H1 (cell line): ENCODE measurements at regions not wholly inside any gene's neighbourhood (a gene's known extent, or its start where the extent isn't known, plus 50 kb on each side); places are given as distances from the start of the nearest gene placed in this dataset.
A peak's percentile ranks its signal among the peaks of the same experiment; 100 is the strongest.

Source experiments
- CTCF ChIA-PET: fragments of 300-600 bp; sonication (Branson Sonifier 250); formaldehyde crosslinking; loops from one replicate; lab custom pipeline; 2021; ENCODE audit not compliant: partially characterized antibody; lab: Charles Lee
- POLR2A ChIA-PET: fragments of 300-600 bp; sonication (Branson Sonifier 250); formaldehyde crosslinking; loops from one replicate; lab custom pipeline; 2021; ENCODE audit warnings: inconsistent platforms; ENCODE audit not compliant: partially characterized antibody; lab: Charles Lee
- DNase-seq, 2 experiments: peaks; one replicate each; pipeline versions ENCODE4 v3.0.0 to v3.0.0-alpha.2; 2010 to 2022; ENCODE audit warnings: low spot score in 2 of 2, low read depth in 1 of 2, mixed read lengths in 1 of 2
- FAIRE-seq: peaks from 2 replicates; lab custom pipeline; 2011; peaks lifted over from hg19 to GRCh38; lab: Jason Lieb, UNC
- H2AFZ ChIP-seq: 2 replicates; pipeline ENCODE4 v1.8.1; 2012; ENCODE audit warnings: low read length, inconsistent platforms
- H2AK5ac ChIP-seq: 2 replicates; pipeline ENCODE4 v1.6.1; 2013; ENCODE audit warnings: low read depth, low read length
- H2BK120ac ChIP-seq: replicated peaks from 2 replicates; pipeline ENCODE3; 2013; ENCODE audit warnings: low read depth, low read length, inconsistent platforms
- H2BK12ac ChIP-seq: 2 replicates; pipeline ENCODE4 v1.6.1; 2013; ENCODE audit warnings: low read depth, low read length
- H2BK15ac ChIP-seq: 2 replicates; pipeline ENCODE4 v1.6.1; 2013; ENCODE audit warnings: low read length
- H2BK20ac ChIP-seq: 2 replicates; pipeline ENCODE4 v1.6.1; 2013; ENCODE audit warnings: low read length
- H2BK5ac ChIP-seq: 2 replicates; pipeline ENCODE4 v1.6.1; 2013; ENCODE audit warnings: low read depth, low read length
- H3K14ac ChIP-seq: 2 replicates; pipeline ENCODE4 v1.6.1; 2013; ENCODE audit warnings: inconsistent platforms; ENCODE audit not compliant: insufficient read length
- H3K18ac ChIP-seq: 2 replicates; pipeline ENCODE4 v1.6.1; 2013; ENCODE audit warnings: low read length; ENCODE audit errors: extremely low read depth
- H3K23ac ChIP-seq: 2 replicates; pipeline ENCODE4 v1.6.1; 2013; ENCODE audit warnings: inconsistent platforms; ENCODE audit not compliant: insufficient read length
- H3K23me2 ChIP-seq: 2 replicates; pipeline ENCODE4 v1.6.1; 2013; ENCODE audit warnings: low read depth, low read length
- H3K27ac ChIP-seq: 2 replicates; pipeline ENCODE4 v1.6.1; 2011; ENCODE audit warnings: low read depth, low read length, inconsistent platforms
- H3K27me3 ChIP-seq, 4 experiments: replicated peaks in 1 of 4; 1 replicate in 1 of 4; 2 replicates in 3 of 4; pipeline versions ENCODE4 v1.6.1 to v1.8.1; 2011 to 2013; ENCODE audit warnings: low read length in 3 of 4, mild to moderate bottlenecking in 3 of 4, inconsistent platforms in 2 of 4, mixed read lengths in 2 of 4, moderate library complexity in 1 of 4; ENCODE audit not compliant: control insufficient read depth in 3 of 4, insufficient read depth in 3 of 4; ENCODE audit errors: extremely low read depth in 1 of 4
- H3K36me3 ChIP-seq, 4 experiments: 2 replicates each; pipeline versions ENCODE4 v1.6.1 to v1.8.1; 2011 to 2013; ENCODE audit warnings: mild to moderate bottlenecking in 4 of 4, low read length in 3 of 4, moderate library complexity in 2 of 4, control low read depth in 1 of 4, inconsistent platforms in 1 of 4; ENCODE audit not compliant: insufficient read depth in 4 of 4, control insufficient read depth in 2 of 4
- H3K4ac ChIP-seq: replicated peaks from 2 replicates; pipeline ENCODE3; 2013; ENCODE audit warnings: low read length, low read depth, mixed read lengths, inconsistent platforms; ENCODE audit not compliant: insufficient read length
- H3K4me1 ChIP-seq, 4 experiments: replicated peaks in 1 of 4; 1 replicate in 1 of 4; 2 replicates in 3 of 4; pipeline versions ENCODE4 v1.6.1 to v1.8.1; 2011 to 2013; ENCODE audit warnings: low read length in 3 of 4, inconsistent platforms in 2 of 4, mixed read lengths in 1 of 4; ENCODE audit not compliant: insufficient read depth in 4 of 4, control insufficient read depth in 3 of 4
- H3K4me2 ChIP-seq, 2 experiments: 2 replicates each; pipeline versions ENCODE4 v1.6.1 to v1.8.1; 2011 to 2013; ENCODE audit warnings: low read depth in 2 of 2, low read length in 2 of 2, control low read depth in 1 of 2, inconsistent platforms in 1 of 2, mild to moderate bottlenecking in 1 of 2; ENCODE audit not compliant: insufficient read depth in 1 of 2
- H3K4me3 ChIP-seq, 4 experiments: fragments of 200-600, 300-600 bp in 1 of 4; sonication (generic), shearing (Covaris generic), sonication (Bioruptor Twin) in 1 of 4; 2 replicates each; pipeline versions ENCODE4 v1.5.1 to v1.8.1; 2011 to 2016; ENCODE audit warnings: low read length in 4 of 4, low read depth in 3 of 4, control low read depth in 2 of 4, inconsistent platforms in 2 of 4, mild to moderate bottlenecking in 2 of 4, mixed read lengths in 1 of 4, moderate library complexity in 1 of 4; ENCODE audit not compliant: insufficient read depth in 2 of 4; ENCODE audit errors: extremely low read depth in 1 of 4
- H3K56ac ChIP-seq: replicated peaks from 2 replicates; pipeline ENCODE3; 2013; ENCODE audit warnings: low read depth, mild to moderate bottlenecking, mixed read lengths, low read length, inconsistent platforms; ENCODE audit not compliant: insufficient read length
- H3K79me1 ChIP-seq: 2 replicates; pipeline ENCODE4 v1.6.1; 2013; ENCODE audit warnings: low read depth, low read length, control low read depth
- H3K79me2 ChIP-seq, 2 experiments: 2 replicates each; pipeline versions ENCODE4 v1.6.1 to v1.8.1; 2012 to 2013; ENCODE audit warnings: low read length in 2 of 2, mild to moderate bottlenecking in 2 of 2, inconsistent platforms in 1 of 2; ENCODE audit not compliant: insufficient read depth in 2 of 2, control insufficient read depth in 1 of 2
- H3K9ac ChIP-seq, 4 experiments: replicated peaks in 1 of 4; 1 replicate in 1 of 4; 2 replicates in 3 of 4; pipeline versions ENCODE4 v1.6.1 to v1.8.1; 2011 to 2013; ENCODE audit warnings: low read depth in 3 of 4, low read length in 3 of 4, control low read depth in 2 of 4, mild to moderate bottlenecking in 2 of 4, moderate library complexity in 2 of 4, inconsistent platforms in 1 of 4; ENCODE audit errors: extremely low read depth in 1 of 4
- H3K9me3 ChIP-seq, 2 experiments: 2 replicates each; pipeline versions ENCODE4 v1.6.1 to v1.8.1; 2012 to 2013; ENCODE audit warnings: mild to moderate bottlenecking in 2 of 2, moderate library complexity in 2 of 2, control low read depth in 1 of 2, inconsistent platforms in 1 of 2, low read depth in 1 of 2, low read length in 1 of 2, mixed read lengths in 1 of 2; ENCODE audit not compliant: insufficient read depth in 2 of 2
- H4K20me1 ChIP-seq, 2 experiments: replicated peaks in 1 of 2; 2 replicates each; pipeline versions ENCODE3 to v1.8.1; 2011 to 2013; ENCODE audit warnings: inconsistent platforms in 2 of 2, low read length in 2 of 2, mild to moderate bottlenecking in 1 of 2; ENCODE audit not compliant: insufficient read depth in 2 of 2, control insufficient read depth in 1 of 2
- H4K5ac ChIP-seq: 2 replicates; pipeline ENCODE4 v1.6.1; 2013; ENCODE audit warnings: low read length, low read depth, mixed read lengths, inconsistent platforms; ENCODE audit not compliant: insufficient read length
- H4K8ac ChIP-seq: 2 replicates; pipeline ENCODE4 v1.8.0; 2013; ENCODE audit warnings: mild to moderate bottlenecking, moderate library complexity, low read length, inconsistent platforms; ENCODE audit not compliant: insufficient read depth; ENCODE audit errors: extremely low read depth
- H4K91ac ChIP-seq: replicated peaks from 2 replicates; pipeline ENCODE3; 2013; ENCODE audit warnings: low read length, mixed read lengths, inconsistent platforms; ENCODE audit not compliant: insufficient read length
- BCL11A ChIP-seq, 2 experiments: IDR thresholded peaks; one replicate each; pipeline ENCODE4 v1.6.1; 2011; ENCODE audit warnings: low read depth in 2 of 2, low read length in 2 of 2, mild to moderate bottlenecking in 2 of 2
- JUN ChIP-seq: IDR thresholded peaks from 2 replicates; pipeline ENCODE4 v1.6.1; 2011; ENCODE audit warnings: low read depth, mild to moderate bottlenecking, improper control_type of control experiment, low read length
- POU5F1 ChIP-seq: IDR thresholded peaks from 2 replicates; pipeline ENCODE4 v1.6.1; 2011; ENCODE audit warnings: low read depth, mild to moderate bottlenecking, low read length, moderate library complexity
- RXRA ChIP-seq: IDR thresholded peaks from 2 replicates; pipeline ENCODE4 v1.6.1; 2011; ENCODE audit warnings: low read depth, mild to moderate bottlenecking, low read length, moderate library complexity; ENCODE audit not compliant: insufficient read depth
- SIN3A ChIP-seq, 2 experiments: IDR thresholded peaks in 1 of 2; conservative IDR thresholded peaks in 1 of 2; 2 replicates each; pipeline ENCODE4 v1.6.1; 2011 to 2012; ENCODE audit warnings: low read length in 2 of 2, improper control_type of control experiment in 1 of 2, low read depth in 1 of 2, mild to moderate bottlenecking in 1 of 2
- WGBS, 2 experiments: shearing (Covaris generic) in 1 of 2; methylation state at CpG; one replicate each; pipeline versions ENCODE4 v1.1.6 to v1.1.7; 2013 to 2015; ENCODE audit warnings: low lambda C conversion rate in 2 of 2, mixed read lengths in 2 of 2, inconsistent platforms in 1 of 2, low coverage in 1 of 2, missing lambda C conversion rate in 1 of 2; ENCODE audit not compliant: insufficient replicate concordance in 2 of 2, insufficient coverage in 1 of 2, insufficient read length in 1 of 2; ENCODE audit errors: extremely low coverage in 1 of 2, missing lambda C conversion rate in 1 of 2; 5-methylcytosine and 5-hydroxymethylcytosine counted together

GRCh38 chr13:109397285-109397684 lies 389.1 kb downstream of the IRS2 start:
- no peaks in the 10 kb centered on the region for H3K36me3 ChIP-seq
- 94% methylated on average over 3 of the region's 3 CpGs; no CpG with 5 or more reads in 1 of the 2 experiments for whole genome bisulfite sequencing, 2 experiments
- POLR2A ChIA-PET: no interaction called here

More at GRCh38 chr13:109397285-109397684, 389.1 kb downstream of the IRS2 start:
- Histone ChIP-seq H2BK5ac (no peak overlapping the region), H4K5ac (no peak overlapping the region), H4K20me1 (no peaks in the 10 kb centered on the region), H2BK12ac (no peak overlapping the region), H3K18ac (no peak overlapping the region), H4K8ac (peak overlapping the region; percentile 42; the same call in 1 of the 2 replicates), H3K27me3 (no peaks in the 10 kb centered on the region), H3K23me2 (no peaks in the 10 kb centered on the region), H3K9me3 (no peaks in the 10 kb centered on the region), H2BK15ac (no peak overlapping the region), H3K4me2 (no peak overlapping the region), H4K91ac (no peak overlapping the region), H3K56ac (no peak overlapping the region), H3K79me2 (no peaks in the 10 kb centered on the region), H3K4ac (no peak overlapping the region), H3K14ac (no peak overlapping the region), H3K23ac (no peak overlapping the region), H2BK20ac (no peak overlapping the region), H3K27ac (no peak overlapping the region), H2AFZ (no peak overlapping the region), H2BK120ac (no peak overlapping the region), H2AK5ac (no peak overlapping the region), H3K4me3 (no peak overlapping the region), H3K4me1 (no peaks in the 10 kb centered on the region; a peak in 2 of 7 replicates), H3K79me1 (no peaks in the 10 kb centered on the region), H3K9ac (no peak overlapping the region)
- FAIRE-seq (no peak), DNase-seq (no peak)
- no peak for TF ChIP-seq SIN3A (conservative IDR thresholded peaks at IDR 0.05 in 1 of 2, IDR thresholded peaks at IDR 0.05 in 1 of 2; ENCODE audit: low read depth in 1 of 2, low read length in 2 of 2)
- no peak for TF ChIP-seq JUN
- TF ChIP-seq POU5F1: no peak
- no peak for TF ChIP-seq RXRA
- TF ChIP-seq BCL11A (IDR thresholded peaks at IDR 0.05; ENCODE audit: low read depth in 2 of 2, low read length in 2 of 2): no peak
- CTCF ChIA-PET: no interaction called here
